NCI-H1105 treated with DMSO at 0.1 percent for 48 hours (cell line): ENCODE measurements at regions not wholly inside any gene's neighbourhood (a gene's known extent, or its start where the extent isn't known, plus 50 kb on each side); places are given as distances from the start of the nearest gene placed in this dataset.
"Not testable (repeated sequence)": the region's sequence is repeated elsewhere in the genome, so short reads cannot be mapped to it uniquely, and the experiment has no call there.

Experiments used
- DNase-seq: peaks from one replicate; lab custom pipeline; 2025; lab: John Stamatoyannopoulos, UW

GRCh38 chr10:3342771-3343170, 170.2 kb upstream of the PITRM1 start:
- peak; percentile 17 for DNase-seq

- DNase-seq, result no peak
Observed at GRCh38 chr10:3340127-3340730, 167.6 kb upstream of the PITRM1 start.

GRCh38 chr10:3339531-3339950, 167.0 kb upstream of the PITRM1 start:
- no peak for DNase-seq

DNA sequence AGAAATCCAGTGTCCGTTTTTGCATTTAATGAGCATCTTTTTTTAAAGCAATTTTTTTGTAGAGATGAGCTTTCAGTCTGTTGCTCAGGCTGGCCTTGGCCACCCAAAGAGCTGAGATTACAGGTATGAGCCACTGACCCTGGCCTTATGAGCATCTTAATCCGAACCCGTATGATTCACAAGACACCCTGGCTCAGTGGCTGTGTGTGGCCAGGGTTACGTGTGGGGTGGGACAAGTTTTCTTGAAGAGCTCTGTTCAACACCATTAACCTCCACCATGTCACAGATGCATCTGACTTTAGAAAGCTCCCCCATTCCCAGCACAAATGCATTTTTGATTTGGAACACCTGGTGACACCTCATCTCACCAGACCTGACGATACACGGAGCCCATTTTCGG, 166.5 kb upstream of the PITRM1 start:
- DNase-seq, result no peak

- no peak for DNase-seq
Observed at GRCh38 chr10:3337741-3338140, 165.2 kb upstream of the PITRM1 start.

DNA sequence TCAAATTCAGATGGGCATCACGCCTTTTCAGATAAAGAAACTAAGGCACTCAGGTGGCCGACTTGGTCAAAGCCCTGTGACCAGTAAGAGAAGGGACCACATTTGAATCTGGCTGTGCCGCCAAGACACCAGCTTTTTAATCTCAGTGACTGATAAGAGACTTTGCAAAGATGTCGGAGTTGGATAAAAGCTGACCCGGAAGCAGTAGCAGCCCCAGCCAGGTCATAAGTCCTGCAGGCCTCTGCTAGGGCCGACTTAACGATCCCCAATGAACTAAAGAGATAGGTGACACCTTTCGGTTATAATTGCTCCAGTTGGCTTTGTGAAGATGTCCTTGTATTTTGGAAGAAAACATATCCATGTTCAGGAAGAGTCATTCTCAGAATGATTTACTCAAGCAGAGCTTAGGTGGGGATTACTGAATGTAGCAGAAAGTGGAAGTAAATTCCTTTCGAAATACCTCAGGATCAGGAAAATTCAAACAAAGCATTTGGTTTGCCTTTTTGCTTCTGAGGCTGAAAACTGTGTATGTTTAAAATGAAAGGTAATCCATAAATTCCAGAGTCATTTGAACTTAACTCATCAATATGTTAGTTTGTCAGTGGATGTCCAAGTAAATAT, 164.2 kb upstream of the PITRM1 start:
- no peak for DNase-seq

DNA sequence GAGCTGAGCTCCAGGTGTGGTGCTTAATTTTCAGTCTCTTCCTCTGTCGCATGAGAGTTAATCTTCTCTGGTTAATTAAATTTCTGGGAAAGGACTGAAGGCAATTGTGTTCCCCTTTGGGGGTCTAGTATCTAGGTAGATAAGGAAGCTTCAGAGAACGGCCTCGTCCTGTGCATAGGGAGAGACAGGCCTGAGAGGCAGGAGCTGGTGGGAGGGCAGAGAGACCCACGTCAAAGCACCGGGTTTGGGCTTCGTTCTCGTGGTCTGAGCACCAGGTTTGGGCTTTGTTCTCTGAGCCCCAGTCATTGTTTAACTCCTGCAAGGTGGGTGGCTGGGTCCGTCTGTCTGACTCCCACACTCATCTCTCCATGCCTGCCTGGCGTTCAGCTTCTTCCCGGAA, 160.8 kb upstream of the PITRM1 start:
- no peak for DNase-seq

DNA sequence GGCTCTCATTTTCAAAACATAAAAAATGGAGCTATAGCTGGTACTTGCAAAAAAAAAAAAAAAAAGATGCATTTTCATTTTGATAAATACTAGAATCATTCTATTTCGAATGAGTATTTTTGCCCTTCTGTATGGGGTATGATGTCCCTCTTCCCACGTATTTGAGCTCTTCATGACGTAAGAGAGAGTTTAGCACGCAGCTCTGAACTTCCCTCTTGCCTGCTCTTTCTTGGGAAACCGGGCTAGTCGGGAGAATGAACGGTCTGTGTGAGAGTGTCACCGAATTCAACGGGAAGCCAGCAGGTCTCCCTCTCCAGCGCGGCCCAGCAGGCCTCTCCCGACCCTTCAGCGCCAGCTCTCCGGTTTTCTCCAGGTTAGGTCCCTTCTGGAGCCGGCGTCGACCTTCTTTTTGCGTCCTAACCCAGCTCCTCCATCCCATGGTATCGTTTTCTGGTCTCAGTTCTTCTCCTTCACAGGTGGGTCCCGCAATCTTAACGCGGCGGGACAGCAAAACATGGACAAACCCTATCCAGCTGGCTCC, 159.2 kb upstream of the PITRM1 start:
- no peak for DNase-seq

- DNase-seq, result no peak
Observed at GRCh38 chr10:3331187-3331586, 158.6 kb upstream of the PITRM1 start.

- DNase-seq, result no peak
Observed at GRCh38 chr10:3330663-3331062, 158.1 kb upstream of the PITRM1 start.

GRCh38 chr10:3325954-3326750, 153.6 kb upstream of the PITRM1 start:
- DNase-seq, result no peak

DNA sequence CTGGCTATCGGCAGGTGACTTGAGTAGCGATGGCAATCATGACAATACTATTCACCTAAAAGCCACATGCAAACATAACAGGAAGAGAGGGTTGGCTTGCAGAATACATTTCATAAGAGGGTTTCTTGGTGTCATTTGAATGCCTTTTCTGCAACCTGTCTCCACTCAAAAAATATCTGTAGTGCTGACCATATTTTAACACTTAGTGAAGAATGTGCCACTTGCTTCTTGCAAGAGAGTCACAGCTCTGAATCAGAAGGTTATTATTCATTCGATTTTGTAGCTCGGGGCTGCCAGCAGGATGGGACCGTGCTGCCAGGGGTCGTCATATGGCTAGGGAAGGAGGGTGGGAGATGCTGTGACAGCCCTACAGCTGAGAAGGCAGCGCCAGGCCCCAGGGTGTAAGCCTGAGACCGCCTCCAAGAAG, 152.0 kb upstream of the PITRM1 start:
- DNase-seq, result no peak

DNA sequence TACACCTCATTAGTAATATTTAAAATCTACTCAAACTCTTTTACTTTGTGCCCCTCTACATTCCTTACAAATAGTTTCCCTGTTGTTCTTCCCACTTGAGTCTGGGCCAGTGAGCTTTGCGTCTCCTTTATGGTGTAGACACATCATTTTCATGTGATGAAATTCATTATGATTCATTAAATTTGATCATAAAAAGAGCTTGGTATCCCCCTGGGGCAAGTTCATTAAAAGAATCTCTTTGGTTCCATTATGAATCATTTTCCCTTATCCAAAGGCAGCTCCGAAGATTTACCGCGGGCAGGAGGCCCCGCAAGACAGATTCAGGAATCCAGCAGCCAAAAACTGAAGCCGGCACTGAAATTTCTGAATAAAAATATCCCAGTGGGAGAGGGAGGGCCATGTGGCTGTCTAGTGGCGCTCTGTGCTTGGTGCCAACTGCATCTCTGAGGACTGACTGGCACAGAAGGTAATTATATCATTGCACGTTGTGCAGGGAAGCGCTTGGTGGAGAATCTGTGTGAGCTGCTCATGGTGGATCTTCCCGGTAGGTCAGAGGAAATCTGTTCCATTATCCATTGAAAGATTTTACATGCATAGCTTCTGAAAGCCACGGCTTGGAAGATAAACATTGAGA, 151.4 kb upstream of the PITRM1 start:
- DNase-seq, result no peak

- no peak for DNase-seq
Observed at GRCh38 chr10:3321123-3321522, 148.5 kb upstream of the PITRM1 start.

DNA sequence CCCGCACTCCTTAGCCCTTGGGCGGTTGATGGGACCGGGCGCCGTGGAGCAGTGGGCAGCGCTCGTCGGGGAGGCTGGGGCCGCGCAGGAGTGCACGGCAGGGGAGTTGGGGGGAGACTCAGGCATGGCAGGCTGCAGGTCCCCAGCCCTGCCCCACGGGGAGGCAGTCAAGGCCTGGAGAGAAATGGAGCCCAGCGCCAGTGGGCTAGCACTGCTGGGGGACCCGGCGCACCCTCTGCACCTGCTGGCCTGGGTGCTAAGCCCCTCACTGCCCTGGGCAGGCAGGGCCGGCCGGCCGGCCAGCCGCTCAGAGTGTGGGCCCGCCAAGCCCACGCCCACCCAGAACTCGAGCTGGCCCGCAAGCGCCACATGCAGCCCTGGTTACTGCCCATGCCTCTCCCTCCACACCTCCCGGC, 147.2 kb upstream of the PITRM1 start:
- DNase-seq, result no peak

- not testable (repeated sequence) for DNase-seq
Observed at GRCh38 chr10:3318480-3318807, 145.9 kb upstream of the PITRM1 start.

DNA sequence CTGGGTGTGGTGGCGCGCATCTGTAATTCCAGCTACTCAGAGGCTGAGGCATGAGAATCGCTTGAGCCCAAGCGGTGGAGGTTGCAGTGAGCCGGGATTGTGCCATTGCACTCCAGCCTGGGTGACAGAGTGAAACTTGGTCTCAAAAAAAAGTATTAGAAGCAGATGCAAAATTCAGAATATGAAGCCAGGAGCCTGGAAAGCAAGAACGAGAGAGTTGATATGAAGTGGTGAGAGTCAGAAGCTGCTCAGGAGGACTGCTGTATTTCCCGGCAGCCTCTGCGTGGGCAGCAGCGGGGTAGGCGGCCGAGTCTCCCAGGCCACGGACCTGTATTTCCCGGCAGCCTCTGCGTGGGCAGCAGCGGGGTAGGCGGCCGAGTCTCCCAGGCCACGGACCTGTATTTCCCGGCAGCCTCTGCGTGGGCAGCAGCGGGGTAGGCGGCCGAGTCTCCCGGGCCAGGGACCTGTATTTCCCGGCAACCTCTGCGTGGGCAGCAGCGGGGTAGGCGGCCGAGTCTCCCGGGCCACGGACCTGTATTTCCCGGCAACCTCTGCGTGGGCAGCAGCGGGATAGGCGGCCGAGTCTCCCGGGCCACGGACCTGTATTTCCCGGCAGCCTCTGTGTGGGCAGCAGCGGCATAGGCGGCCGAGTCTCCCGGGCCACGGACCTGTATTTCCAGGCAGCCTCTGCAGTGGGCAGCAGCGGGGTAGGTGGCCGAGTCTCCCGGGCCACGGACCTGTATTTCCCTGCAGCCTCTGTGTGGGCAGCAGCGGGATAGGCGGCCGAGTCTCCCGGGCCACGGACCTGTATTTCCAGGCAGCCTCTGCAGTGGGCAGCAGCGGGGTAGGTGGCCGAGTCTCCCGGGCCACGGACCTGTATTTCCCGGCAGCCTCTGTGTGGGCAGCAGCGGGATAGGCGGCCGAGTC, 145.2 kb upstream of the PITRM1 start:
- not testable (repeated sequence) for DNase-seq

- not testable (repeated sequence) for DNase-seq
Observed at GRCh38 chr10:3314445-3315085, 142.0 kb upstream of the PITRM1 start.

DNA sequence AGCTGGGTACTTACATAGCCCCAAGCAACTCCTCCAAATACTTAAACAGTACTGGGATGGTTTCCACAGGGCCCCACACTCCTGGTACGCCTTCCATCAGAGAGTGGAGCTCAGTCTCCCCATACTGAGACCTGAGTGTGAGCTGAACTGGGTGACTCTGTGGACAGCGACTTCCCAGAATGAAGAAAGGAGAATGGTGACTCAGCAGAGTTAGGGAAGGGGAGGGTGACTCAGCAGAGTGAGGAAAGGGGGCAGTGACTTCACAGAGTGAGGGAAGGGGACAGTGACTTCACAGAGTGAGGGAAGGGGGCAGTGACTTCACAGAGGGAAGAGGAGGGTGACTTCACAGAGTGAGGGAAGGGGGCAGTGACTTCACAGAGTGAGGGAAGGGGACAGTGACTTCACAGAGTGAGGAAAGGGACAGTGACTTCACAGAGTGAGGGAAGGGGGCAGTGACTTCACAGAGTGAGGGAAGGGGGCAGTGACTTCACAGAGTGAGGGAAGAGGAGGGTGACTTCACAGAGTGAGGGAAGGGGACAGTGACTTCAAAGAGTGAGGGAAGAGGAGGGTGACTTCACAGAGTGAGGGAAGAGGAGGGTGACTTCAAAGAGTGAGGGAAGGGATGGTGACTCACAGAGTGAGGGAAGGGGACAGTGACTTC, 141.3 kb upstream of the PITRM1 start:
- not testable (repeated sequence) for DNase-seq

DNA sequence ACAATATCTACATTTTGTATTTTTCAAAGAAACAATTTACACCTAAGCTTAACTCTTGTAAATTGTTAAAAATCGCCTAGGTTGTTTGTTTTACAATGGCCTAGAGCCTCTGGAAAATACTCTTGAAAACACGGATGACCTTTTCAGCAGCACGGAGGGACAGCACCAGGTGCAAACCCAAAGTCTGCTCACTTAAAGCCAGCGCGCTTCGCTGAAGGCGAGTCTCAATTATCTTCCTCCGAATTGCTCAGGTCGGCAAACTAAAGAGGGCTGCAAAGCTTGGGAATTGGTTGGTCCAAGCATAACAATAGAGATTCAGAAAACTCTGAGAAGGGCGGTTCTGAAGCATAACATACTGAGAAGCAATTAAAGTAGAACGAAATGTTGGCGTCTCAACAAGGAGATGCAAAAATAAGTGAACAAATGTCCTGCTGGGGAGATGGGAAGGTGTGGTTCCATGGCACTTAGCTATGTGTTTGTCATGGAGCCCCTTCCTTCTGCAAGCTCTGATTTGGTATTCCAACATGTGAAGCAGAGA, 139.9 kb upstream of the PITRM1 start:
- DNase-seq, result no peak
